Mesothelial cell of epicardium (in vitro differentiated cells): ENCODE measurements at regions not wholly inside any gene's neighbourhood (a gene's known extent, or its start where the extent isn't known, plus 50 kb on each side); places are given as distances from the start of the nearest gene placed in this dataset.

Source experiments
- DNase-seq, 2 experiments: peaks; one replicate each; pipeline ENCODE4 v3.0.0; 2021; ENCODE audit warnings: low spot score in 2 of 2; ENCODE audit not compliant: unreplicated experiment in 2 of 2
- H3K27ac Mint-ChIP-seq: 2 replicates; pipeline ENCODE4 v1.8.0; 2021; ENCODE audit warnings: mixed read lengths
- H3K27me3 Mint-ChIP-seq: 2 replicates; pipeline ENCODE4 v1.8.0; 2021; ENCODE audit warnings: low read depth, mixed read lengths
- H3K36me3 Mint-ChIP-seq: 2 replicates; pipeline ENCODE4 v1.8.0; 2021; ENCODE audit warnings: mixed read lengths
- H3K4me1 Mint-ChIP-seq: 2 replicates; pipeline ENCODE4 v1.8.0; 2021; ENCODE audit warnings: mixed read lengths
- H3K4me3 Mint-ChIP-seq: 2 replicates; pipeline ENCODE4 v1.8.0; 2021; ENCODE audit warnings: mild to moderate bottlenecking, moderate library complexity, mixed read lengths
- H3K9me3 Mint-ChIP-seq: 2 replicates; pipeline ENCODE4 v1.8.0; 2021; ENCODE audit warnings: mixed read lengths
- CTCF ChIP-seq: fragments of 200-600 bp; sonication (generic); IDR thresholded peaks from one replicate; pipeline ENCODE4 v1.5.0; 2021; ENCODE audit warnings: antibody characterized with exemption; ENCODE audit not compliant: unreplicated experiment

- DNase-seq, result no peak
- H3K27ac Mint-ChIP-seq, result no peak overlapping the region
- no peak overlapping the region for H3K4me3 Mint-ChIP-seq
- H3K9me3 Mint-ChIP-seq, result peaks cover 6% of the 10 kb centered on the region
- no peaks in the 10 kb centered on the region for H3K36me3 Mint-ChIP-seq
- H3K4me1 Mint-ChIP-seq, result peaks cover 6% of the 10 kb centered on the region
- H3K27me3 Mint-ChIP-seq, result peaks cover 62% of the 10 kb centered on the region
- no peak for TF ChIP-seq CTCF
Observed at GRCh38 chr15:88748651-88749050, 54.6 kb upstream of the ACAN start.

GRCh38 chr15:88749699-88750098 lies 53.5 kb upstream of the ACAN start:
- H3K4me3 Mint-ChIP-seq, result no peak overlapping the region
- H3K36me3 Mint-ChIP-seq, result no peaks in the 10 kb centered on the region
- no peak overlapping the region for H3K27ac Mint-ChIP-seq
- no peak for TF ChIP-seq CTCF
- no peak for DNase-seq
- peaks cover 67% of the 10 kb centered on the region for H3K27me3 Mint-ChIP-seq
- H3K4me1 Mint-ChIP-seq, result peaks cover 4% of the 10 kb centered on the region
- H3K9me3 Mint-ChIP-seq, result peaks cover 6% of the 10 kb centered on the region

DNA sequence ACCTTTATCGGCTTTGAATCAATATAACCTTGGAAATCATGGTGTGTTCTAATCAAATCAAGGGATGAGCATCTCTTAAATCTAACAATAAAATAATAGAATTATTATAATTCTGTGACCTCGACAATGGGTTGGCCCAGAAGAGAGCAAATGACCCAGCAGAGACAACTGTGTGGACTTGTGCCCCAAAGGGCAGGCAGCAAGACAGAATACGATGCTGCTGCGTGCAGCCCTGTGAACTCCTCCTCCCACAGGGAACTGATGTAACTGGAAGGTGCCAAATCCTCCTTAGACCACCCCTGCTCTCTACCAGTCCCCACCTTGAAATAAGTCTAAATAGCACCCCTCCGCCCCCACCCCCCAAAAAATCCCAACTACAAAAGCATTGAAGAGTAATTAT lies 50.7 kb upstream of the ACAN start:
- TF ChIP-seq CTCF, result no peak
- no peak for DNase-seq
- H3K27ac Mint-ChIP-seq, result no peak overlapping the region
- H3K9me3 Mint-ChIP-seq, result peaks cover 6% of the 10 kb centered on the region
- no peak overlapping the region for H3K4me3 Mint-ChIP-seq
- H3K4me1 Mint-ChIP-seq, result no peaks in the 10 kb centered on the region
- no peaks in the 10 kb centered on the region for H3K36me3 Mint-ChIP-seq
- peaks cover 61% of the 10 kb centered on the region for H3K27me3 Mint-ChIP-seq

DNA sequence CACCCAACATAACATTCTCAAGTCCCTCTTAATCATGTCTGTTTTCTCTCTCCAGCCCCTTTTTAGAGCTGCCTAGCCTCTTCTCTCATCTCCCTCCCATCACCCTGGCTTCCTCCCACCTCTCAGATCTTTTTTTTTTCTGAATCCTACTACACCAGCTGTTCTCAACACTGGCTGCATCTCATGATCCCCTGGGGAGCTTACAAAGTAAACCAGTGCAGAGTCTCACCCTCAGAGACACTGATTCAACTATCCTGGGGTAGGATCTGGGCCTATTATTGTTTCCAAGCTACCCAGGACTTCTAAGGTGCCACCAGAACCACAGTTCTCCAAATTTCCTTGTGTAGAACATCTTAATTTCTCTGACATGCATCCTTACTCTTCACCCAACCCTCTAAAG lies 50.3 kb upstream of the ACAN start:
- H3K4me1 Mint-ChIP-seq, result no peaks in the 10 kb centered on the region
- no peak for DNase-seq
- TF ChIP-seq CTCF, result no peak
- no peaks in the 10 kb centered on the region for H3K36me3 Mint-ChIP-seq
- H3K9me3 Mint-ChIP-seq, result peaks cover 6% of the 10 kb centered on the region
- peaks cover 61% of the 10 kb centered on the region for H3K27me3 Mint-ChIP-seq
- no peak overlapping the region for H3K4me3 Mint-ChIP-seq
- no peak overlapping the region for H3K27ac Mint-ChIP-seq
